Calu3 (cell line): ENCODE measurements at regions not wholly inside any gene's neighbourhood (a gene's known extent, or its start where the extent isn't known, plus 50 kb on each side); places are given as distances from the start of the nearest gene placed in this dataset.
"Not testable (repeated sequence)": the region's sequence is repeated elsewhere in the genome, so short reads cannot be mapped to it uniquely, and the experiment has no call there.

Experiments used
- BruUV-seq: library from RNA; stranded (reverse); fragments of 400-500 nt; replicated peaks from 2 replicates; lab custom pipeline; 2021; lab: Mats Ljungman, UMichigan
- CTCF ChIA-PET: fragments of 300-600 bp; sonication (Branson Sonifier 250); formaldehyde crosslinking; loops from one replicate; lab custom pipeline; 2022; ENCODE audit warnings: antibody characterized with exemption; lab: Charles Lee
- DNase-seq: peaks from one replicate; pipeline ENCODE4 v3.0.0; 2022
- H3K27ac Mint-ChIP-seq: one replicate; pipeline ENCODE4 v1.8.0; 2022; ENCODE audit warnings: mixed read lengths; ENCODE audit not compliant: unreplicated experiment
- H3K27me3 Mint-ChIP-seq: one replicate; pipeline ENCODE4 v1.8.0; 2022; ENCODE audit warnings: mixed read lengths; ENCODE audit not compliant: unreplicated experiment
- H3K36me3 Mint-ChIP-seq: one replicate; pipeline ENCODE4 v1.8.0; 2022; ENCODE audit warnings: mild to moderate bottlenecking, moderate library complexity, mixed read lengths; ENCODE audit not compliant: insufficient read depth, unreplicated experiment
- H3K4me1 Mint-ChIP-seq: one replicate; pipeline ENCODE4 v1.8.0; 2022; ENCODE audit warnings: mild to moderate bottlenecking, low read depth, mixed read lengths; ENCODE audit not compliant: unreplicated experiment
- H3K4me3 Mint-ChIP-seq: one replicate; pipeline ENCODE4 v1.8.0; 2022; ENCODE audit warnings: mild to moderate bottlenecking, low read depth, moderate library complexity, mixed read lengths; ENCODE audit not compliant: unreplicated experiment
- H3K9me3 Mint-ChIP-seq: one replicate; pipeline ENCODE4 v1.8.0; 2022; ENCODE audit warnings: low read depth, mixed read lengths; ENCODE audit not compliant: unreplicated experiment
- CTCF ChIP-seq: fragments of 200-600 bp; IDR thresholded peaks from one replicate; pipeline ENCODE4 v1.8.0; 2022; ENCODE audit warnings: antibody characterized with exemption; ENCODE audit not compliant: unreplicated experiment
- intact Hi-C: fragments of 100-400 bp; cut with micrococcal nuclease; formaldehyde crosslinking; loops from one replicate; pipeline ENCODE4 v1.10.0; 2022; ENCODE audit not compliant: unreplicated experiment

DNA sequence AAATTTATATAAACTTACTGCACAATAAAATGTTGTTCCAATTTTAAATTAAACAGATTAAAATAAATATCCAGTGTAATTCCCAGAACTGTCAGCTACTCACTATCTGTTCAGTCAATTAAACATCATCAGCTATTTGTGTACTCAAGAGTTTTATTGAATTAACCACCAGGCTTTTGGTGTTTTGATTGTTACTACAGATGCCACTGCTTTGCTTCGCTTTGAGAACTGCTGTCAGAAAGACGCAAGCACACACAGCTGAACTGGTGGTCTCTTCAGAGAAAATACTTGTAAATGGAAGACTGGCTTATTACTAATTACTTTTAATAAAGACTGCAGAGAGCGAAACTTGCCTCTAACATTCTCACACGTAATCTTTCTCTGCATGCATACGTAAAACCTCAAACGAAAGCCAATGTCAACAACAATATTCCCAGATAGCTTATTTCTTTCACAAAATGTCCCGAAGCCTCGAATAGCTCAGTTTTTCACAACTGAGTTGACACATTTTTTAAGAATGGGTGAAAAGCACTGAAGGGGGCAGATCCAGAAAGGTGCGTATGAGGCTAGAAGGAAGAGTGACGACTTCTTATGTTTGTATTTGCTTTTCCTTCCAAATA, 259.6 kb upstream of the RPS23 start:
- peaks cover 2% of the 10 kb centered on the region for H3K9me3 Mint-ChIP-seq
- H3K27ac Mint-ChIP-seq: no peak overlapping the region
- H3K36me3 Mint-ChIP-seq: no peaks in the 10 kb centered on the region
- no peaks in the 10 kb centered on the region for H3K4me1 Mint-ChIP-seq
- CTCF ChIA-PET: no interaction called here
- intact Hi-C loops: no loop called here
- no peak for DNase-seq
- H3K27me3 Mint-ChIP-seq: no peaks in the 10 kb centered on the region
- no peak overlapping the region for H3K4me3 Mint-ChIP-seq
- TF ChIP-seq CTCF: no peak
- BruUV-seq: no TSS peak

DNA sequence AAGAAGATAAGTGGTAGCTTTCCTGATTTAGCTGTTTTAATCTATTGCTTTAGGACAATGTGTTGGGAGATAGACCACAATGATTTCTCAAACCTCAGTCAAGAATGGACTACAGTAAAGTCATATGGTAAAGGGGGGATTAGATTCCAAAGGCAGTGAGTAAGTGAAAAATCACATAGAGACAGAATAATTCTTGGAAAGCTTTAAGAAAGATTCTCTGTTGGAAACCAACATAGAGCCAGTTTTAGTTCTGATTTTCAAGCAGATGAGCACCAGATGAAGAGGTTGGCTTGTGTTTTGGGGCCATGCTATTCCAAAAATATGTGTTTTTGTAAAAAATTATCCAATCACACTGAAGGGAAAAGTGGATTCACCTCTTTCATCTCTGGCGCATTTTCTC, 256.8 kb upstream of the RPS23 start:
- BruUV-seq: no TSS peak
- Mint-ChIP-seq H3K36me3 (no peaks in the 10 kb centered on the region), H3K4me3 (no peak overlapping the region), H3K27ac (no peak overlapping the region), H3K4me1 (no peaks in the 10 kb centered on the region), H3K9me3 (peaks cover 8% of the 10 kb centered on the region), H3K27me3 (no peaks in the 10 kb centered on the region)
- CTCF ChIA-PET: no interaction called here
- no peak for TF ChIP-seq CTCF
- no peak for DNase-seq
- intact Hi-C loops: no loop called here

DNA sequence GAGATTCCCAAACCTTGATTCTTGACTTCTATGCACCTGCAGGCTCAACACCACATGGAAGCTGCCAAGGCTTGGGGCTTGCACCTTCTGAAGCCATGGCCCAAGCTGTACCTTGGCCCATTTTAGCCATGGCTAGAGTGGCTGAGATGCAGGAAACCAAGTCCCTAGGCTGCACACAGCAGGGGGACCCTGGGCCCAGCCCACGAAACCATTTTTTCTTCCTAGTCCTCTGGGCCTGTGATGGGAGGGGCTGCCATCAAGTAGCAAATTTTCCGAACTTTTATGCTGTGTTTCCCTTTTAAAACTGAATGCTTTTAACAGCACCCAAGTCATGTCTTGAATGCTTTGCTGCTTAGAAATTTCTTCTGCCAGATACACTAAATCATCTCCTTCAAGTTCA, 253.9 kb upstream of the RPS23 start:
- H3K4me3 Mint-ChIP-seq, H3K9me3 Mint-ChIP-seq, H3K36me3 Mint-ChIP-seq, BruUV-seq, H3K27ac Mint-ChIP-seq, intact Hi-C loops, H3K27me3 Mint-ChIP-seq, DNase-seq, CTCF ChIA-PET, H3K4me1 Mint-ChIP-seq: not testable (repeated sequence)

- no peak for TF ChIP-seq CTCF
- no TSS peak for BruUV-seq
- H3K36me3 Mint-ChIP-seq: no peaks in the 10 kb centered on the region
- no peak overlapping the region for H3K27ac Mint-ChIP-seq
- no peaks in the 10 kb centered on the region for H3K4me1 Mint-ChIP-seq
- DNase-seq: no peak
- CTCF ChIA-PET: interaction anchor here (0.7 kb wide), 1 partner anchor 47 kb away, joined by 4 read pairs; no protein-coding TSS in a partner anchor
- H3K9me3 Mint-ChIP-seq: peaks cover 2% of the 10 kb centered on the region
- H3K27me3 Mint-ChIP-seq: no peaks in the 10 kb centered on the region
- no peak overlapping the region for H3K4me3 Mint-ChIP-seq
- intact Hi-C loops: no loop called here
Measured at GRCh38 chr5:82526540-82526939, 248.4 kb upstream of the RPS23 start.

DNA sequence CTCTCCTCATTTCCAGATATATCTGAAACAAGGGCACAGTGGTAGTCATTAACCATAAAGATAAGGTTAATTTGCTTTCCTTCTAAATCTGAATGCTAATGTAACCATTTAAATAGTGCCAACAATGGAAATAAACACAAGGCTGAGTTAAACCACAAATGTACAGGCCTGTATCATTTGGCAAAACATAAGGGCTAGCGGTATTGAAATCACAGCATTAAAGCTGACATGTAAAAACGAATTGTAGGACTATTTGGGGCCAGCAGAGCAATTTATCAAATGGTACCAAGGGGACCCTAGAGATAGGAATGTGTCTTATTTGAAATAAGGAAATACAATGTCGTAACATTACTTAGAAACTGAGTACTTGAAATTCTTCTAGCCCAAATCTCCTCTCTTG, 247.5 kb upstream of the RPS23 start:
- CTCF ChIA-PET: interaction anchor here (0.6 kb wide), 1 partner anchor 51 kb away, joined by 4 read pairs; no protein-coding TSS in a partner anchor
- intact Hi-C loops: no loop called here
- no TSS peak for BruUV-seq
- Mint-ChIP-seq H3K27me3 (no peaks in the 10 kb centered on the region), H3K4me1 (no peaks in the 10 kb centered on the region), H3K27ac (no peak overlapping the region), H3K9me3 (peaks cover 2% of the 10 kb centered on the region), H3K4me3 (no peak overlapping the region), H3K36me3 (no peaks in the 10 kb centered on the region)
- DNase-seq: no peak
- TF ChIP-seq CTCF: no peak
